A549 (cell line): ENCODE measurements at regions not wholly inside any gene's neighbourhood (a gene's known extent, or its start where the extent isn't known, plus 50 kb on each side); places are given as distances from the start of the nearest gene placed in this dataset.

ENCODE experiments used
- CTCF ChIP-seq: fragments of >200 bp; sonication (Bioruptor Twin); formaldehyde crosslinking; IDR thresholded peaks from 3 replicates; pipeline ENCODE4 v1.5.1; 2016
- HMGXB4 ChIP-seq: fragments of 250-450 bp; sonication (Bioruptor Pico); IDR thresholded peaks from 2 replicates; pipeline ENCODE4 v1.5.0; 2021; ENCODE audit warnings: mild to moderate bottlenecking, moderate library complexity, borderline replicate concordance
- MYC ChIP-seq: IDR thresholded peaks from 2 replicates; pipeline ENCODE4 v1.6.1; 2012; ENCODE audit warnings: mild to moderate bottlenecking, inconsistent platforms, low read length, improper control_type of control experiment, borderline replicate concordance

- TF ChIP-seq CTCF (no peak), HMGXB4 (CRISPR knock-in tag) (no peak), MYC (no peak)
Observed at GRCh38 chr20:48538856-48539255, 288.9 kb downstream of the PREX1 start.
